T-cell (primary cell): ENCODE measurements at regions not wholly inside any gene's neighbourhood (a gene's known extent, or its start where the extent isn't known, plus 50 kb on each side); places are given as distances from the start of the nearest gene placed in this dataset.

Source experiments
- ATAC-seq, 4 experiments: fragments of 200-7000 bp in 3 of 4; fragments of 150-1000 bp in 1 of 4; cut with Tn5 transposase; replicated peaks in 1 of 4; 1 replicate in 3 of 4; 2 replicates in 1 of 4; pipeline ENCODE4 v1.10.0; 2021; ENCODE audit warnings: moderate library complexity in 3 of 4, mild to moderate bottlenecking in 2 of 4, moderate number of reproducible peaks in 1 of 4
- CTCF ChIA-PET, 2 donors: fragments of 300-600 bp; sonication (Branson Sonifier 250); formaldehyde crosslinking; loops; one replicate each; lab custom pipeline; 2022; ENCODE audit warnings: antibody characterized with exemption in 2 of 2; lab: Charles Lee
- POLR2A ChIA-PET, 2 donors: fragments of 300-600 bp; sonication (Branson Sonifier 250); formaldehyde crosslinking; loops; one replicate each; lab custom pipeline; 2022; ENCODE audit warnings: antibody characterized with exemption in 2 of 2; lab: Charles Lee
- DNase-seq, 35 experiments: peaks; one replicate each; pipeline versions ENCODE4 v3.0.0 to v3.0.0-alpha.2; 2013 to 2023
- H3K27ac ChIP-seq: one replicate; pipeline ENCODE4 v1.5.1; 2013; ENCODE audit warnings: low read length
- H3K27me3 ChIP-seq, 2 experiments: replicated peaks in 1 of 2; 1 replicate in 1 of 2; 2 replicates in 1 of 2; pipeline versions ENCODE4 v1.6.1 to v1.7.0; 2013; ENCODE audit warnings: low read length in 1 of 2, mixed read lengths in 1 of 2; ENCODE audit not compliant: control insufficient read depth in 2 of 2, insufficient read depth in 2 of 2; ENCODE audit errors: extremely low read depth in 1 of 2
- H3K36me3 ChIP-seq, 2 donors: 1 replicate in 1 of 2; 2 replicates in 1 of 2; pipeline versions ENCODE4 v1.6.1 to v1.7.0; 2013; ENCODE audit warnings: low read length in 1 of 2; ENCODE audit not compliant: control insufficient read depth in 2 of 2, insufficient read depth in 1 of 2; ENCODE audit errors: extremely low read depth in 1 of 2
- H3K4me1 ChIP-seq, 2 experiments: 1 replicate in 1 of 2; 2 replicates in 1 of 2; pipeline versions ENCODE4 v1.6.1 to v1.7.0; 2013; ENCODE audit warnings: low read length in 2 of 2, mixed read lengths in 1 of 2; ENCODE audit not compliant: insufficient read depth in 2 of 2, control insufficient read depth in 1 of 2; ENCODE audit errors: extremely low read depth in 1 of 2
- H3K4me3 ChIP-seq, 2 donors: 1 replicate in 1 of 2; 2 replicates in 1 of 2; pipeline versions ENCODE4 v1.5.1 to v1.7.0; 2013; ENCODE audit warnings: mild to moderate bottlenecking in 2 of 2, low read length in 1 of 2, moderate library complexity in 1 of 2; ENCODE audit not compliant: control insufficient read depth in 1 of 2; ENCODE audit errors: extremely low read depth in 1 of 2
- H3K9me3 ChIP-seq: 2 replicates; pipeline ENCODE4 v1.7.0; 2013
- H3K27ac Mint-ChIP-seq, 2 donors: one replicate each; pipeline ENCODE4 v1.8.0; 2020 to 2021; ENCODE audit warnings: mild to moderate bottlenecking in 2 of 2, mixed read lengths in 2 of 2
- H3K27me3 Mint-ChIP-seq, 2 donors: one replicate each; pipeline ENCODE4 v1.8.0; 2021 to 2022; ENCODE audit warnings: mixed read lengths in 2 of 2
- H3K36me3 Mint-ChIP-seq: one replicate; pipeline ENCODE4 v1.8.0; 2021; ENCODE audit warnings: mixed read lengths
- H3K4me1 Mint-ChIP-seq, 3 donors: one replicate each; pipeline ENCODE4 v1.8.0; 2020 to 2022; ENCODE audit warnings: mixed read lengths in 3 of 3, mild to moderate bottlenecking in 1 of 3
- H3K4me3 Mint-ChIP-seq, 3 donors: one replicate each; pipeline ENCODE4 v1.8.0; 2020 to 2022; ENCODE audit warnings: mild to moderate bottlenecking in 3 of 3, mixed read lengths in 3 of 3, moderate library complexity in 3 of 3
- H3K9me3 Mint-ChIP-seq, 3 donors: one replicate each; pipeline ENCODE4 v1.8.0; 2020 to 2022; ENCODE audit warnings: mixed read lengths in 3 of 3
- WGBS: methylation state at CpG from one replicate; pipeline ENCODE4 v1.1.5; 2013; ENCODE audit warnings: missing lambda C conversion rate; ENCODE audit not compliant: insufficient coverage; 5-methylcytosine and 5-hydroxymethylcytosine counted together

- Histone ChIP-seq H3K4me3 (no peak overlapping the region), H3K4me1 (no peaks in the 10 kb centered on the region), H3K36me3 (no peaks in the 10 kb centered on the region), H3K27me3 (no peaks in the 10 kb centered on the region), H3K9me3 (no peaks in the 10 kb centered on the region), H3K27ac (no peak overlapping the region)
- H3K27me3 Mint-ChIP-seq: no peaks in the 10 kb centered on the region
- ChIA-PET CTCF (no interaction called here), POLR2A (interaction anchor here in 1 of 2 donors (0.6 kb wide), 1 partner anchor 23 kb away, joined by 3 read pairs; no protein-coding TSS in a partner anchor)
- H3K9me3 Mint-ChIP-seq: peaks cover 2 to 5% (median 3%) of the 10 kb centered on the region in 3 donors
- no peak overlapping the region for H3K27ac Mint-ChIP-seq
- no peaks in the 10 kb centered on the region for H3K36me3 Mint-ChIP-seq
- H3K4me1 Mint-ChIP-seq: no peaks in the 10 kb centered on the region
- ATAC-seq: no peak
- no peak overlapping the region for H3K4me3 Mint-ChIP-seq
- no peak for DNase-seq
These were observed 357.4 kb downstream of the AKAIN1 start for GRCh38 chr18:4839639-4840038.

- Mint-ChIP-seq H3K36me3 (no peaks in the 10 kb centered on the region), H3K4me3 (no peak overlapping the region), H3K9me3 (peaks cover 0 to 3% (median 2%) of the 10 kb centered on the region in 3 donors), H3K27me3 (no peaks in the 10 kb centered on the region), H3K4me1 (no peaks in the 10 kb centered on the region), H3K27ac (no peak overlapping the region)
- Histone ChIP-seq H3K9me3 (no peaks in the 10 kb centered on the region), H3K4me1 (no peaks in the 10 kb centered on the region), H3K27me3 (no peaks in the 10 kb centered on the region), H3K27ac (no peak overlapping the region), H3K4me3 (no peak overlapping the region), H3K36me3 (no peaks in the 10 kb centered on the region)
- POLR2A ChIA-PET: no interaction called here
- 60% methylated on average over 1 of the region's 1 CpG for WGBS
- ATAC-seq: no peak
- CTCF ChIA-PET: no interaction called here
- DNase-seq: no peak
These were observed 360.9 kb downstream of the AKAIN1 start for GRCh38 chr18:4836141-4836540.

GRCh38 chr18:4831791-4832375 is 365.2 kb downstream of the AKAIN1 start:
- no peak overlapping the region for H3K4me3 Mint-ChIP-seq
- WGBS: 69% methylated on average over 3 of the region's 5 CpGs
- CTCF ChIA-PET: no interaction called here

GRCh38 chr18:4831127-4831526 is 365.9 kb downstream of the AKAIN1 start:
- Histone ChIP-seq H3K27me3 (no peaks in the 10 kb centered on the region), H3K9me3 (peaks cover 2% of the 10 kb centered on the region), H3K4me1 (no peaks in the 10 kb centered on the region), H3K36me3 (no peaks in the 10 kb centered on the region), H3K27ac (no peak overlapping the region), H3K4me3 (no peak overlapping the region)
- Mint-ChIP-seq H3K36me3 (no peaks in the 10 kb centered on the region), H3K4me3 (no peak overlapping the region), H3K27ac (no peak overlapping the region), H3K9me3 (peaks cover 2 to 9% (median 3%) of the 10 kb centered on the region in 3 donors), H3K27me3 (no peaks in the 10 kb centered on the region), H3K4me1 (no peaks in the 10 kb centered on the region)
- no CpG with 5 or more reads among the region's 2 CpGs for WGBS
- ATAC-seq: no peak
- CTCF ChIA-PET: no interaction called here
- no peak for DNase-seq
- POLR2A ChIA-PET: interaction anchor here in 1 of 2 donors (0.8 kb wide), 1 partner anchor 57 kb away, joined by 5 read pairs; no protein-coding TSS in a partner anchor

More at GRCh38 chr18:4831791-4832375, 365.2 kb downstream of the AKAIN1 start:
- Histone ChIP-seq H3K27ac (no peak overlapping the region), H3K9me3 (peaks cover 2% of the 10 kb centered on the region), H3K4me3 (no peak overlapping the region), H3K27me3 (no peaks in the 10 kb centered on the region), H3K4me1 (no peaks in the 10 kb centered on the region), H3K36me3 (no peaks in the 10 kb centered on the region)
- POLR2A ChIA-PET: no interaction called here
- DNase-seq (no peak), ATAC-seq (no peak)
- H3K4me1 Mint-ChIP-seq: no peaks in the 10 kb centered on the region
- no peaks in the 10 kb centered on the region for H3K36me3 Mint-ChIP-seq
- no peaks in the 10 kb centered on the region for H3K27me3 Mint-ChIP-seq
- H3K27ac Mint-ChIP-seq: no peak overlapping the region
- H3K9me3 Mint-ChIP-seq: peaks cover under 1 to 3% (median 2%) of the 10 kb centered on the region in 3 donors

- ChIA-PET POLR2A (no interaction called here), CTCF (no interaction called here)
- Mint-ChIP-seq H3K9me3 (peaks cover 2 to 32% (median 19%) of the 10 kb centered on the region in 3 donors), H3K27ac (no peak overlapping the region), H3K36me3 (no peaks in the 10 kb centered on the region), H3K4me3 (no peak overlapping the region), H3K27me3 (no peaks in the 10 kb centered on the region), H3K4me1 (no peaks in the 10 kb centered on the region)
- no peak overlapping the region for H3K4me3 ChIP-seq
- no peak for ATAC-seq
- no peak overlapping the region for H3K27ac ChIP-seq
- no peaks in the 10 kb centered on the region for H3K4me1 ChIP-seq
- H3K27me3 ChIP-seq: no peaks in the 10 kb centered on the region
- no peak for DNase-seq
- 69% methylated on average over 3 of the region's 3 CpGs for WGBS
- no peaks in the 10 kb centered on the region for H3K36me3 ChIP-seq
- peaks cover 2% of the 10 kb centered on the region for H3K9me3 ChIP-seq
These were observed 368.0 kb upstream of the DLGAP1 start for GRCh38 chr18:4823091-4823490.

GRCh38 chr18:4821801-4822200 is 366.7 kb upstream of the DLGAP1 start:
- H3K4me3 ChIP-seq: no peak overlapping the region
- Mint-ChIP-seq H3K27ac (no peak overlapping the region), H3K4me3 (no peak overlapping the region), H3K36me3 (no peaks in the 10 kb centered on the region), H3K4me1 (no peaks in the 10 kb centered on the region), H3K27me3 (no peaks in the 10 kb centered on the region), H3K9me3 (peaks cover 4 to 33% (median 22%) of the 10 kb centered on the region in 3 donors)
- no peak overlapping the region for H3K27ac ChIP-seq
- H3K4me1 ChIP-seq: no peaks in the 10 kb centered on the region
- H3K9me3 ChIP-seq: no peaks in the 10 kb centered on the region
- H3K27me3 ChIP-seq: no peaks in the 10 kb centered on the region
- DNase-seq (no peak), ATAC-seq (no peak)
- WGBS: 100% methylated on average over 1 of the region's 2 CpGs
- ChIA-PET CTCF (interaction anchor here in 1 of 2 donors (0.5 kb wide), 1 partner anchor 573 kb away, joined by 10 read pairs; no protein-coding TSS in a partner anchor), POLR2A (no interaction called here)
- H3K36me3 ChIP-seq: no peaks in the 10 kb centered on the region
